ENCODE measurements at regions not wholly inside any gene's neighbourhood (a gene's known extent, or its start where the extent isn't known, plus 50 kb on each side); places are given as distances from the start of the nearest gene placed in this dataset.

- Mint-ChIP-seq H3K4me1 (no peaks in the 10 kb centered on the region), H3K9me3 (peaks cover 37% of the 10 kb centered on the region), H3K27ac (no peak overlapping the region), H3K27me3 (ENCODE audit: low read depth, poor library complexity) (peaks cover 2% of the 10 kb centered on the region), H3K4me3 (no peak overlapping the region), H3K36me3 (ENCODE audit: low read depth) (peaks cover 6% of the 10 kb centered on the region)
- DNase-seq: no peak
- TF ChIP-seq CTCF (IDR thresholded peaks at IDR 0.05): no peak
Measured at GRCh38 chr3:5384557-5385236, 197.2 kb downstream of the EDEM1 start.

GRCh38 chr3:5388091-5388490 is 200.6 kb downstream of the EDEM1 start:
- Mint-ChIP-seq H3K36me3 (ENCODE audit: low read depth) (peaks cover under 1% of the 10 kb centered on the region), H3K9me3 (peaks cover 6% of the 10 kb centered on the region), H3K4me3 (no peak overlapping the region), H3K27ac (no peak overlapping the region), H3K27me3 (ENCODE audit: low read depth, poor library complexity) (peaks cover 10% of the 10 kb centered on the region), H3K4me1 (peaks cover 7% of the 10 kb centered on the region)
- no peak for TF ChIP-seq CTCF (IDR thresholded peaks at IDR 0.05)
- no peak for DNase-seq

GRCh38 chr3:5389057-5389456 is 201.6 kb downstream of the EDEM1 start:
- no peak for TF ChIP-seq CTCF (IDR thresholded peaks at IDR 0.05)
- Mint-ChIP-seq H3K36me3 (ENCODE audit: low read depth) (no peaks in the 10 kb centered on the region), H3K4me1 (peaks cover 7% of the 10 kb centered on the region), H3K9me3 (no peaks in the 10 kb centered on the region), H3K27ac (no peak overlapping the region), H3K27me3 (ENCODE audit: low read depth, poor library complexity) (peaks cover 10% of the 10 kb centered on the region), H3K4me3 (no peak overlapping the region)
- DNase-seq: no peak

GRCh38 chr3:5390221-5390620 is 202.7 kb downstream of the EDEM1 start:
- Mint-ChIP-seq H3K4me3 (no peak overlapping the region), H3K27me3 (ENCODE audit: low read depth, poor library complexity) (peaks cover 7% of the 10 kb centered on the region), H3K9me3 (no peaks in the 10 kb centered on the region), H3K27ac (no peak overlapping the region), H3K36me3 (ENCODE audit: low read depth) (no peaks in the 10 kb centered on the region), H3K4me1 (peaks cover 7% of the 10 kb centered on the region)
- no peak for DNase-seq
- no peak for TF ChIP-seq CTCF (IDR thresholded peaks at IDR 0.05)

GRCh38 chr3:5390936-5391625 is 203.6 kb downstream of the EDEM1 start:
- peak overlapping the region; percentile 3 for H3K27ac Mint-ChIP-seq
- no peak for TF ChIP-seq CTCF (IDR thresholded peaks at IDR 0.05)
- DNase-seq: no peak
- peaks cover 7% of the 10 kb centered on the region for H3K27me3 Mint-ChIP-seq (ENCODE audit: low read depth, poor library complexity)
- no peaks in the 10 kb centered on the region for H3K36me3 Mint-ChIP-seq (ENCODE audit: low read depth)
- H3K4me1 Mint-ChIP-seq: peaks cover 7% of the 10 kb centered on the region
- H3K4me3 Mint-ChIP-seq: no peak overlapping the region
- no peaks in the 10 kb centered on the region for H3K9me3 Mint-ChIP-seq

GRCh38 chr3:5401002-5401401 is 213.5 kb downstream of the EDEM1 start:
- peaks cover 6% of the 10 kb centered on the region for H3K27me3 Mint-ChIP-seq (ENCODE audit: low read depth, poor library complexity)
- no peaks in the 10 kb centered on the region for H3K36me3 Mint-ChIP-seq (ENCODE audit: low read depth)
- no peak for TF ChIP-seq CTCF (IDR thresholded peaks at IDR 0.05)
- no peaks in the 10 kb centered on the region for H3K4me1 Mint-ChIP-seq
- no peaks in the 10 kb centered on the region for H3K9me3 Mint-ChIP-seq
- no peak overlapping the region for H3K27ac Mint-ChIP-seq
- DNase-seq: no peak
- H3K4me3 Mint-ChIP-seq: no peak overlapping the region

All from nephron progenitor cell (in vitro differentiated cells).